ENCODE measurements at regions not wholly inside any gene's neighbourhood (a gene's known extent, or its start where the extent isn't known, plus 50 kb on each side); places are given as distances from the start of the nearest gene placed in this dataset.
A peak's percentile ranks its signal among the peaks of the same experiment; 100 is the strongest.

DNA sequence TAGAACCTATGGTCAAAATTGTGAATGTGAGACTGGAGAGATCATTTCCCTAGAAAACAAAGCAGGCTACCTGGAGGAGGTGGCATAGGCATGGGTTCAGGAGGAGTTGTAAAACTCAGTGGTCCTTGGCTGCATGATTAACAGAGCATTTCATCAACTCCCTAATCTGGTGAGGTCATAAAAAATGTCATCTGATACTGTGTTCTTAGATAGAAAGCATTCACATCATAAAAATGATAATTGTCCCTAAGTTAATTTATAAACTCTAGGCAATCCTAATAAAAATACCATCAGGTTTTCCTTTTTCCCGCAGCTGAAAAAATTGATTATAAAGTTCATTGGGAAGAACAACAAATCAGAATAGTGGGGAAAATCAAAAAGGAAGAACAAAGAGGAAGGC lies 60.6 kb upstream of the GALNT10 start:
- Histone ChIP-seq H3K79me2 (ENCODE audit: control insufficient read depth, insufficient read depth, low read length) (no peaks in the 10 kb centered on the region), H4K20me1 (replicated peaks; ENCODE audit: control insufficient read depth, insufficient read depth, low read length) (no peaks in the 10 kb centered on the region), H3K4me2 (ENCODE audit: insufficient read depth, low read length) (no peak overlapping the region), H3K9me1 (ENCODE audit: control insufficient read depth, insufficient read depth, low read length) (no peaks in the 10 kb centered on the region), H3K27me3 (ENCODE audit: control insufficient read depth in 2 of 2, insufficient read depth in 2 of 2, low read length in 2 of 2) (peaks cover 13 to 21% of the 10 kb centered on the region in 2 experiments), H3K4me1 (replicated peaks in 1 of 2; ENCODE audit: control insufficient read depth in 2 of 2, insufficient read depth in 2 of 2, low read length in 2 of 2) (no peaks in the 10 kb centered on the region; a peak in 2 of 5 replicates), H3K4me3 (no peak overlapping the region), H3K36me3 (ENCODE audit: control insufficient read depth, insufficient read depth, low read length) (no peaks in the 10 kb centered on the region), H3K9ac (ENCODE audit: insufficient read depth in 1 of 2, low read depth in 2 of 2, low read length in 2 of 2) (no peak overlapping the region), H2AFZ (ENCODE audit: low read depth, low read length) (no peak overlapping the region), H3K27ac (ENCODE audit: extremely low read depth, low read depth, low read length) (no peak overlapping the region), H3K9me3 (replicated peaks; ENCODE audit: control insufficient read depth, insufficient read depth, low read depth, low read length) (no peaks in the 10 kb centered on the region)
- FAIRE-seq = no peak
- no peak for ATAC-seq
- ChIA-PET CTCF (ENCODE audit: low intra/inter-chr PET ratio) (no interaction called here), POLR2A (interaction anchor here (1.4 kb wide), 1 partner anchor 10 kb away, joined by 3 read pairs; no protein-coding TSS in a partner anchor)
- in situ Hi-C loops (cut with MboI) (no loop called here), intact Hi-C loops (cut with micrococcal nuclease) (no loop called here)
- no TSS peak for BruUV-seq (replicated peaks)
- DNase-seq (ENCODE audit: extremely low read depth in 1 of 4, low spot score in 3 of 4) = no peak
- TF ChIP-seq ZFP36 (IDR thresholded peaks at IDR 0.05; ENCODE audit: low read depth, low read length, partially characterized antibody) = peak; percentile 44
- no peak for TF ChIP-seq MCM5 (IDR thresholded peaks at IDR 0.05; ENCODE audit: low read depth)
- WGBS (ENCODE audit: insufficient coverage, low coverage, missing lambda C conversion rate) = 0% methylated on average over 1 of the region's 1 CpG

- no peak overlapping the region for H3K4me2 ChIP-seq (ENCODE audit: insufficient read depth, low read length)
- ChIA-PET CTCF (ENCODE audit: low intra/inter-chr PET ratio) (no interaction called here), POLR2A (interaction anchor here (0.7 to 1.1 kb wide), 3 partner anchors 8 to 14 kb away, joined by 3 to 4 read pairs (median 3); no protein-coding TSS in a partner anchor)
- ATAC-seq (no peak), FAIRE-seq (no peak), DNase-seq (ENCODE audit: extremely low read depth in 1 of 4, low spot score in 3 of 4) (no peak)
- no peaks in the 10 kb centered on the region for H3K9me1 ChIP-seq (ENCODE audit: control insufficient read depth, insufficient read depth, low read length)
- no peak overlapping the region for H3K27ac ChIP-seq (ENCODE audit: extremely low read depth, low read depth, low read length)
- peaks cover 0 to 6% of the 10 kb centered on the region in 2 experiments; a peak in 2 of 5 replicates for H3K4me1 ChIP-seq (replicated peaks in 1 of 2; ENCODE audit: control insufficient read depth in 2 of 2, insufficient read depth in 2 of 2, low read length in 2 of 2)
- TF ChIP-seq, protein P1, sequence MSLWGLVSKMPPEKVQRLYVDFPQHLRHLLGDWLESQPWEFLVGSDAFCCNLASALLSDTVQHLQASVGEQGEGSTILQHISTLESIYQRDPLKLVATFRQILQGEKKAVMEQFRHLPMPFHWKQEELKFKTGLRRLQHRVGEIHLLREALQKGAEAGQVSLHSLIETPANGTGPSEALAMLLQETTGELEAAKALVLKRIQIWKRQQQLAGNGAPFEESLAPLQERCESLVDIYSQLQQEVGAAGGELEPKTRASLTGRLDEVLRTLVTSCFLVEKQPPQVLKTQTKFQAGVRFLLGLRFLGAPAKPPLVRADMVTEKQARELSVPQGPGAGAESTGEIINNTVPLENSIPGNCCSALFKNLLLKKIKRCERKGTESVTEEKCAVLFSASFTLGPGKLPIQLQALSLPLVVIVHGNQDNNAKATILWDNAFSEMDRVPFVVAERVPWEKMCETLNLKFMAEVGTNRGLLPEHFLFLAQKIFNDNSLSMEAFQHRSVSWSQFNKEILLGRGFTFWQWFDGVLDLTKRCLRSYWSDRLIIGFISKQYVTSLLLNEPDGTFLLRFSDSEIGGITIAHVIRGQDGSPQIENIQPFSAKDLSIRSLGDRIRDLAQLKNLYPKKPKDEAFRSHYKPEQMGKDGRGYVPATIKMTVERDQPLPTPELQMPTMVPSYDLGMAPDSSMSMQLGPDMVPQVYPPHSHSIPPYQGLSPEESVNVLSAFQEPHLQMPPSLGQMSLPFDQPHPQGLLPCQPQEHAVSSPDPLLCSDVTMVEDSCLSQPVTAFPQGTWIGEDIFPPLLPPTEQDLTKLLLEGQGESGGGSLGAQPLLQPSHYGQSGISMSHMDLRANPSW (CRISPR knock-in tag; IDR thresholded peaks at IDR 0.05) = no peak
- TF ChIP-seq USF1 (CRISPR knock-in tag; IDR thresholded peaks at IDR 0.05) (no peak), TBP (optimal IDR thresholded peaks at IDR 0.05; ENCODE audit: low read depth, low read length) (no peak), PCBP2 (IDR thresholded peaks at IDR 0.05; ENCODE audit: low read depth, low read length, poor library complexity, severe bottlenecking) (no peak), ZNF445 (CRISPR knock-in tag; IDR thresholded peaks at IDR 0.05; ENCODE audit: low read depth) (no peak)
- no peak overlapping the region for H3K4me3 ChIP-seq
- in situ Hi-C loops (cut with MboI) (no loop called here), intact Hi-C loops (cut with micrococcal nuclease) (no loop called here)
- no peaks in the 10 kb centered on the region for H3K9me3 ChIP-seq (replicated peaks; ENCODE audit: control insufficient read depth, insufficient read depth, low read depth, low read length)
- 0% methylated on average over 5 of the region's 5 CpGs for WGBS (ENCODE audit: insufficient coverage, low coverage, missing lambda C conversion rate)
- no peak overlapping the region for H2AFZ ChIP-seq (ENCODE audit: low read depth, low read length)
- BruUV-seq (replicated peaks) = no TSS peak
- H3K27me3 ChIP-seq (ENCODE audit: control insufficient read depth in 2 of 2, insufficient read depth in 2 of 2, low read length in 2 of 2) = peaks cover 13 to 21% of the 10 kb centered on the region in 2 experiments
- no peaks in the 10 kb centered on the region for H3K36me3 ChIP-seq (ENCODE audit: control insufficient read depth, insufficient read depth, low read length)
- H3K79me2 ChIP-seq (ENCODE audit: control insufficient read depth, insufficient read depth, low read length) = no peaks in the 10 kb centered on the region
- H3K9ac ChIP-seq (ENCODE audit: insufficient read depth in 1 of 2, low read depth in 2 of 2, low read length in 2 of 2) = no peak overlapping the region
- H4K20me1 ChIP-seq (replicated peaks; ENCODE audit: control insufficient read depth, insufficient read depth, low read length) = no peaks in the 10 kb centered on the region; the same call in 1 of the 2 replicates
These were observed 58.7 kb upstream of the GALNT10 start for GRCh38 chr5:154131817-154132216.
